T1000 (cell line): ENCODE measurements at regions not wholly inside any gene's neighbourhood (a gene's known extent, or its start where the extent isn't known, plus 50 kb on each side); places are given as distances from the start of the nearest gene placed in this dataset.
"Not testable (repeated sequence)": the region's sequence is repeated elsewhere in the genome, so short reads cannot be mapped to it uniquely, and the experiment has no call there.

Experiments
- DNase-seq: peaks from one replicate; lab custom pipeline; 2025; ENCODE audit warnings: mixed read lengths; lab: John Stamatoyannopoulos, UW

DNA sequence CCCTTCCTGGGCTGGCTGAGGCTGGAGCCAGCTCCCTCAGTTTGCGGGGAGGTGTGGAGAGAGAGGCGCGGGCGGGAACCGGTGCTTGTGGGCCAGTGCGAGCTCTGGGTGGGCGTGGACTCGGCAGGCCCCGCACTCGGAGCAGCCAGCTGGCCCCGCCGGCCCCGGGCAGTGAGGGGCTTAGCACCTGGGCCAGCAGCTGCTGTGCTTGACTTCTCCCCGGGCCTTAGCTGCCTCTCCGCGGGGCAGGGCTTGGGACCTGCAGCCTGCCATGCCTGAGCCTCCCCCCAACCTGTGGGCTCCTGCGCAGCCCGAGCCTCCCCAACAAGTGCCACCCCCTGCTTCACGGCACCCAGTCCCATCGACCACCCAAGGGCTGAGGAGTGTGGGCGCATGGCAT is 81.6 kb upstream of the CCNG1 start:
- DNase-seq, result not testable (repeated sequence)

DNA sequence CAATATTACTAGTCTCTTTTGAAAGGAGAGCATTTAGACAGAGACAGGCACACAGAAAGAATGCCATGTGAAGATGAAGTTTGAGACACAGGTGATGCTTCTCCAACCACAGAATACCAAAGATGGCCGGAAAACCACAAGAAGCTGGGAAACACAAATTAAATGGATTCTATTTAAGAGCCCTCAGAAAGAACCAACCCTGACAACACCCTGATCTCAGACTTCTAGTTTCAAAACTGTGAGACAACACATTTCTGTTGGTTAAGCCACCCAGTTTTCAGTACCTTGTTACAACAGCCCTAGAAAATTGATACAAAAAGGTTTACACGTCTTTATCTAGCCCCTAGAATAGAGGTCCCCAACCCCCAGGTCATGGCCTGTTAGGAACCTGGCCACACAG is 79.8 kb upstream of the CCNG1 start:
- no peak for DNase-seq

DNA sequence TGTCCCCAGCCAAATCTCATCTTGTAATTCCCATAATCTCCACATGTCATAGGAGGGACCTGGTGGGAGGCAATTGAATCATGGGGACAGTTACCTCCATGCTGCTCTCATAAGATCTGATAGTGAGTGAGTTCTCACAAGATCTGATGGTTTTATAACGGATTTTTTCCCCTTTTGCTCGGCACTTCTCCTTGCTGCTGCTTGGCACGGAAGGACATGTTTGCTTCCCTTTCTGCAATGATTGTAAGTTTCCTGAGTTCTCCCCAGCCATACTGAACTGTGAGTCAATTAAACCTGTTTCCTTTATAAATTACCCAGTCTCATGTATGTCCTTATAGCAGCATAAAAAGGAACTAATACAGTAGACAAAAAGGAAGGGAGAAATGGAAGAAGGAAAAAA is 76.7 kb upstream of the CCNG1 start:
- no peak for DNase-seq

DNA sequence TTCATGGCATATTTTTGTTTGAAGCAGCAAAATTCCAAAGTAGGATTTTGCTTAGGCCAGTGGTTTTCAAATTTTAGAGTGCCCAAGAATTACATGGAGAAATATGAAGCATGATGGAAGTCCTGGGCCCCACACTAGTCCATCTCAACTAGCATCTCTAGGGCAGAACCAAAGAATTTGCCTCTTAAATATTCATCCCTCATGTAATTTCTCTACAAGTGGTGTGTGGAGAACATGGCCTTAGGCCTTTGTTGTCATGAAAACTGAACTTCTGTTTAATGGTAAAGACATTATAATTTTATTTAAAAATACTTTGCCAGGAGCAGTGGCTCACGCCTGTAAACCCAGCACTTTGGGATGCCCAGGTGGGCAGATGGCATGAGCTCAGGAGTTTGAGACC is 75.9 kb upstream of the CCNG1 start:
- no peak for DNase-seq

DNA sequence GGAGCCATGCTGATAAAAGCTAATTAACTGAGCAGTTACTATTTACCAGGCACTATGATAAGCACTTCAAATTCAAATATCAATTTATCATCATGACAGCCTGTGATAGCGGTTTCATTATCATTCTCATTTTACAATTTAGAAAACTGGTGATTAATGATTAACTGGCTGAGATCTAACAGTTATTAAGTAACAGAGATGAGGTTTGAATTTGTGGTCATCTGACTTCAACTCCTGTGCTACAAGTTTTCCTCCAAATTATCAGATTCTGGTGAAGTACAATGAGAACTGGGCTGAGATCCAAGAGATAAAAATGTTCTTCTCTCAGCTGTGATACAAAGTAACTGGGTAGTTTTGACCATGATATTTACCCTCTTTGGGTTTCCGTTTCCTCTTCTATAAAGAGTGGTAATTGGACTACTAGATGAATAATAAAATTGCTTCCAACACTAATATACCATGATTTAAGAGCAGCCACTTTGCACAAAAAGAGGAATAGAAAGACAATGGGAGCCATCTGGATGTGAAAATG is 74.5 kb upstream of the CCNG1 start:
- no peak for DNase-seq

DNA sequence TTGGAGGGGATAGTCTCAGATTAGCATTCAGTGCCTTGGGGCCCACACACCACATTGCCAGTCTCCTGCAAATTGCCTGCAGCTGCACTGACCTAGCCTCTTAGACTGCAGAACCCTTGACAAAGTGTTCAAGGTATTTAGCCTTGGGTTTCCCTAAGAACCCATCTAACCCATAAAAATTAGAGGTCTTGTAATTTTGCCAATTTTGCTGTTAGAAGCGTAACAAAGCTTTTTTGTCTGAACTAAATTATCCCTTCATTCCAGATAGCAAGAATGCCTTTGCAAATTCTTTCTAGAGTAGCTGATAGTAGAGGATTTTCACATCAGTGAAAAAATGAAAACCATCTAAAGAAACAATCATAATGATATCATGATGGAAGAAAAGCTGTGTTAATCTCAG is 74.0 kb upstream of the CCNG1 start:
- no peak for DNase-seq

DNA sequence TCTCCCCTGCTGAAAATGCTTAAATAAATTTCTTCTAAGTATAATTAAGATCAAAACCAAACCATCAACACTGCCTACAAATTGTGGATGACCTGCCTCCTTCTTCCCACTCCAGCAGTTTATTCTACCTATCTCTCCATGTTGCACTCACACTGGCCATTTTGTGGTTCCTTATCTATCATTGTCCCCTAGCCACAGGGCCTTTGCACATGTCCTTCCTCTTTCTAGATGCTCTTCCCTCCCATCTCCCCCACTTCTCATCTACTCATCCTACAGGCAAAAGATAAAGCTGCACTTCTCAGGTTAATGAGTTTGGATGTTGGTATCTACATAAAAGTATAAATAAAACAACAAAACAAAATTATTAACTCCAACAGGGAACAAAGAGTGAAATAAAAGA is 70.6 kb upstream of the CCNG1 start:
- DNase-seq, result no peak

DNA sequence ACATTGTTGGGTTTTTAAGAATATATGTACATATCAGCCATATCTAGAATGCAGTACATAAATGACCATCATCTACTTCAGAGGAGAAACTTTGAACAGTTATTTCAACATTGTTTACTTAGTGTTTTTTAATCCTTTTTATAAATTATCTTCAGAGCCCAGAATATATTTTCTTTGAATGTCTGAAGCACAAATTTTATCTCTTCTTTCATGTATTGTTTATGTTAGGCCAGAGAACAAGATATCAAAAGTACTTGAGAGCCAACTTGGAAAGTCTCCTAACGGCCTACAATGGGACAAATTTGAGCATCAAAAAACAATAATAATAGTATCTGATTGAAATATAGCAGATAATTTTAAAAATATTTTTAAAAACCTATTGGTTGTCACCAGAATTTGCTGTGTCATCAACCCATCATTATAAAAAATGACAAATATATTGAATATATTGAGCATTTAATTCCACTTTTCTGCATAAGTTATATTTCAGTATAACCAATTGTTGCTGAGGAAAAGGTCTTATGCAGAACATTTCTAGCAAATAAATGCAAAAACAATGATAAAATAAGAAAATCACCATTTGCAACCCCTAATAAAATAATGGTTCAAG is 67.5 kb upstream of the CCNG1 start:
- DNase-seq, result no peak

DNA sequence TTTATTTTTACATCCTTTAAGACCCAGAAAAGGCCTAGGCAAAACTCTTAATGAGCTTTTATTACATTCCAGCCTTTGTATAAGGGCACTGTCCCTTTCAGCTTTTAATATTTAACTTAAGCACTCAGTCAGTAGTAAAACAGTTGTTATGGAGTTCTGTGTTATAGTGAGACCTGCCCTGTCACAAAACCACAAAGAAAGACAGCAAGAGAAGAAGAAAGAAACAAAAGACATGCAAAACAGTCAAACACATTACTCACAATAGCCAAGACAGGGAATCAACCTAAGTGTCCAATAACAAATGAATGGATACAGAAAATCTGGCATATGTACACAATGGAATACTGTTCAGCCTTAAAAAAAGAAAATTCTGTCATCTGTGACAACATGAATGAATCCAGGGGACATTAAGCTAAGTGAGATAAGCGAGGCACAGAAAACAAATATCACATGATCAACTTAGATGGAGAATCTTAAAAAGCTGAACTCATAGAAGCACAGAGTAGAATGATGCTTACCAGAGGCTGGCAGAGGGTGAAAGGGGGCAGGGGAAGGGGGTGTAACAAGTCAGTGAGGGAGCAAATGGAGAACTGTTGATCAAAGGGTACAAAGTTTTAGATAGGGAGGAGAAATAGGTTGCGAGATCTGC is 63.8 kb upstream of the CCNG1 start:
- no peak for DNase-seq

DNA sequence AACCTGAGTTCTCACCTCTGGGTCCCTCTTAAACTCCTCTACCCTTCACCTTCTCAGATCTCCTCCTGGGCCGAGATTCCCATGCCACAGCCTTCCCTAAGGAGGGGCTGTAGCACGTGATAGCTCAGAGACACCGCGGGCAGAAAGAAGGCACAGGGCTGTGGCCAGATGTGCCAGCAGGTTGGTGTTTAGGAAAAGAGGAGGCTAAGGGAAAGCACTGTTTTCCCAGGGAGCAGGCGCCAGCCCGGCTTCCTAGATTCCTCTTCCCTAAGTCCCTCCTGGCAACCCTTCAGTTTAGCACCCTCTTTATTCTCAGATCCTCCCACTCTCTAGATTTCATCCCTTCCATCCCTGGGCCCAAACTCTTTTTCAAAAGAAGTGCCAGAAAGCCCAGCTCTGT is 59.4 kb upstream of the CCNG1 start:
- no peak for DNase-seq

DNA sequence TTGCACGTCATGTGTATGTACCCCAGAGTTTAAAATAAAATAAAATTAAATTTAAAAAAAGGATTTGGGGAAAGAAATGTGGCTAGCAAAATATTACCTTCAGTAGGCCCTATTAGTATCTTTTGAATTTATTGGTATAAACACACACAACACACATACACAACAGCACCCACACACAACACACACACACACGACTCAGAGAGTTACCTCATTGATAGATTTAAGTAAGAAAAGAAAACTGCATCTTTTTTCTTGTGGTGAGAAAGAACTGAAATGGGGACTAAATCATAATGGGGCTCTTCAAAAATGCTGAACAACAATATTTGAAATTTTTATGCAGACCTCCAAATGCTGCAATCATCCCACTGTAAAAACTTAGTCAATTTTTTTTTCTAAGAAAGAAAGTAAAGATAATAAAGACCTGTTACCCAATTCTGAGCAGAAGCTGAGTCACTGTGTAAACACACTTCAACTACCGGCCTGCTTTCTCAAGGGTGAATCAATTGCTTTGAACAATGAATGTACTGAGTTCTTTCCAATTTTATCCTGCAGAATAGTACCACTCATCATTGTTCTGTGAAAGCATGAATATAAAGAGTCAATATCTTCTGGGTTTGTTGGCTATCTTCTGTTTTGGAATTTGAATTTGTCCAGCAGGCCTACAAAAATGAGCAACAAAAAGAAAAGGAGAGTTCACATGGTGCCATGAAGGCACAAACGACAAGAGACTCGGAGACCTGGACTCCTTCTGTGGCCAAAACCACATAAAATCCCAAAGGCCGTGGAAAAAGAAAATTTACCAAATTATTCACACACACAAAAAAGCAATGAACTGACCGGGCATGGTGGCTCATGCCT is 57.9 kb upstream of the CCNG1 start:
- peak; percentile 24 for DNase-seq

DNA sequence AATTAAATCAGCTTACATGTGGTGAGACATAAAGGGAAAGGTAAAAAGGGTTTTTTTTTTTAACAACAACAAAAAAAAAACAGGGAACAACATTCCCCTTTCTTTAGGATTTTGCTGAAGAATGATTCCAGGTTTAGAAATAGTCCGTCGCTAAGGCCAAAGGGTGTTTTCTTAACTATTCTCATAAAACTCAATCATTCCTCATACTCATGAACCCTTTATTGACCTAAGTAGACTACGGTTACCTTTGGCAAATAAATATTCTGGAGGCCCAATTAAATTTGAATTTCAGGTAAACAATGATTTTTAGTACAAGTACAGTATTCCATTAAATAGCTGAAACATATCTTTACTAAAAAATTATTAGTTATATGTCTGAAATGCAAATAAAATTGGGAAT is 55.6 kb upstream of the CCNG1 start:
- no peak for DNase-seq

DNA sequence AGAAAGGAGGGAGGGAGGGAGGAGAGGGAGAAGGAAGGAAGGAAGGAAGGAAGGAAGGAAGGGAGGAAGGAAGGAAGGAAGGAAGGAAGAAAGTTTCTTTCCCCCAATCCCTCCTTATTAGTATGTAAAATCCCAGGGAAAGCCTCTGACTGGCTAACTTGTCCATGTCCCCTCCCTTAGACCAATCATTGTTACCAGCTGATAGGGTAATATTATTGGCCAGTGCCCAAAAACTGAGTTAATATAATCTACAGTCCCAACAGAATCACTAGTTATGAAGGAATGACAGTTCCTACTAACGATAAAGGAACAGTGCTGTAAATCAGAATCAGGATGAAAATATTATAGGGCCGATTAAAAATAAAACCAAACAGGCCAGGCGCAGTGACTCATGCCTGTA is 53.6 kb upstream of the CCNG1 start:
- DNase-seq, result no peak

DNA sequence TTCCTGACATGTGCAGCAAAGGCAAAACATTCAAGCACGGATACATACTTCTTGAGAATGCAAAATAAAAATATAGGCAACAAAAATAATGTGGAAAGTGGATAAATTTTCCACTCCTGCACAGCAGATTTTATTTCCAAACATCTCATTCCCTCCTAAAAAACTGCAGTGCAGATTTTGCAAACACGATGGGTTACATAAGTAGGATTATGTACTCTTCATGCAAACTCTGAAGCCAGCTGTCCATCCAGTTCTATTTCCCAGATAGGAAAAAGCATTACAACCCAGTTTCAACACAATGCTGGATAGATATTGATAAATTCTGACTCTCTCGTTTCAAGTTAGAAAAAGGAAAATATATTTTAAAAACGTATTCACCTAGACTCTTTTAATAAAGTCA is 52.7 kb upstream of the CCNG1 start:
- DNase-seq, result no peak

DNA sequence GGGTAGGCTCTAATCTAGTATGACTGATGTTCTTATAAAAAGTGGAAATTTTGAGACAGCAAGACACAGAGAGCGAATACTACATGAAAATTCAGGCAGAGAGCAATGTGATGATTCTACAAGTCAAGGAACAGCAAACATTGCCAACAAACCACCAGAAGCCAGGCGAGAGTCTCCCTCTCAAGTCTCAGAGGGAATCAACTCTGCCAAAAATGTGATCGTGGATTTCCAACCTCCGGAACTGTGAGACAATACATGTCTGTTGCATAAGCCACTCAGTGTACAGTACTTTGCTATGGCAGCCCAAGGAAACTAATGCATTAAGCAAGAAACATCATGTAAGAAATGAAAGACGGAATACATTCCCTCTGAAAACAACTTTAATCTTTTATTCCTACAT is 52.1 kb upstream of the CCNG1 start:
- DNase-seq, result no peak

DNA sequence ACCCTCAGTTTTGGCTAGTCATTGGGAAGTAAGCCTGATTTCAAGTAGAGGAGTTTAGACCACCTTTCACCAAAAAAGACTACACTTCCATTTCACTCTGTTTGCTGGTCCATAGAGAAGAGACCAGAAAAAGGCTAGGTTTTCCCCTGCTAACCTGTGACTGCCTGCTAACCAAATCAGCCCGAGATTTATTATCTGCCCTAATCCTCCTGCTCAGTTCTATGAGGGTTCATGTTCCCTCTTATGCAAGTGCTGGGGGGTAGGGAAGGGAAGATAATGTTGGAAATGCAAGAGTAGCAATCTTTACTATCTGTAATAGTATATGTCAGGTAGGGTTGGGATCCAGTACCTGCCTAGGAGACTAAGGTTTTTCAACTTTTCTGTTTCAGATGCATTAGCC is 51.6 kb upstream of the CCNG1 start:
- no peak for DNase-seq

DNA sequence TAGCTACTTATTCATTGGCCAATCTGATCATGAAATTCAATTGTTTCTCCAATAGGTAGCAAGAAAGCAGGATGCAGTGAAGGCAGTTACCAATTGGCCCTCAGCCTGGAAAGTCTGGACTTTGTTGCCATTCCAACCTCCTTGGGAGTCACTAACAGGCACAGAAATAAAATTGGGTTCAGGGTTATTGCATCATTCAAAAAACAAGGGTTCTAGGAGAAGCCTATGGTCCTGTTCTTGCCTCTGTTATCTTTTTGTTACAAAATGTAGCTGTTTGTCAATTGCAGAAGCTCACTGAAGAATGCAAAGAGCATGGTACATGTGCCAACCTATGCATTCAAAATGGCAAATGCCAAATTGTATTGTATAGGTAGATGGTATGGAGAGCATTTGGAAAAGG is 51.0 kb upstream of the CCNG1 start:
- DNase-seq, result no peak

DNA sequence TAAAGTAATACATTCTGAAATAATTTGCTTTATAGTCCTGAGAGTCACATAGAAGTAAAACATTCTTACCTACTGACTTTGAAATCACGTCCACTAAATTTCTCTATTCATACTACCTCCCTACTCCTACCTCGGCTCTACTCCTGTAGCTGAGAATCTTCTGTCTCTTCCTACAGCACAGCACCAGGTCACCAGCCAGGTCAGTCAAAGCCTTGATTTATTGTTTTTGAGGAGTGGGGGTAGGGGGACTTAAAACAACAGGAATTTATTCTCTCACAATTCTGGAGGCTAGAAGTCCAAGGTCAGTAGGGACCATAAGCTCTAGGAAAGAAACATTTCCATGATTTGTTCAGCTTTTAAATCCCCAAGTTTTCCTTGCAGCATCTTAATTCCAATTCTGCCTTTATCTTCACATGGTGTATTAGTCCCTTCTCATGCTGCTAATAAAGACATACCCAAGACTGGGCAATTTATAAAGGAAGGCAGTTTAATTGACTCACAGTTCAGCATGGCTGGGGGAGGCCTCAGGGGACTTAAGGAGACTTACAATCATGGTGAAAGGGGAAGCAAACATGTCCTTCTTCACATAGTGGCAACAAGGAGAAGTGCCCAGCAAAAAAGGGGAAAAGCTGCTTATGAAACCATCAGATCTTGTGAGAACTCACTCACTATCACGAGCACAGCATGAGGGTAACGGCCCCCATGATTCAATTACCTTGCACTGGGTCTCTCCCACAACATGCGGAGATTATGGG is 49.6 kb upstream of the CCNG1 start:
- DNase-seq, result no peak
